Gastrocnemius medialis (tissue), 4 donors: ENCODE measurements at regions not wholly inside any gene's neighbourhood (a gene's known extent, or its start where the extent isn't known, plus 50 kb on each side); places are given as distances from the start of the nearest gene placed in this dataset.

Experiments used
- POLR2A ChIP-seq, 2 donors: fragments of 450-650 bp; IDR thresholded peaks; one replicate each; pipeline ENCODE4 v1.6.1; 2017; ENCODE audit warnings: antibody characterized with exemption in 2 of 2, mild to moderate bottlenecking in 2 of 2, moderate library complexity in 2 of 2
- TF ChIP-seq, protein P1 (sequence below), 5 experiments: fragments of 450-650 bp in 3 of 5; fragments of 200-600 bp in 2 of 5; sonication (generic) in 2 of 5; IDR thresholded peaks in 4 of 5; conservative IDR thresholded peaks in 1 of 5; 1 replicate in 4 of 5; 2 replicates in 1 of 5; pipeline ENCODE4 v1.5.1; 2016 to 2019; ENCODE audit warnings: antibody characterized with exemption in 5 of 5, mild to moderate bottlenecking in 3 of 5, moderate library complexity in 3 of 5

DNA sequence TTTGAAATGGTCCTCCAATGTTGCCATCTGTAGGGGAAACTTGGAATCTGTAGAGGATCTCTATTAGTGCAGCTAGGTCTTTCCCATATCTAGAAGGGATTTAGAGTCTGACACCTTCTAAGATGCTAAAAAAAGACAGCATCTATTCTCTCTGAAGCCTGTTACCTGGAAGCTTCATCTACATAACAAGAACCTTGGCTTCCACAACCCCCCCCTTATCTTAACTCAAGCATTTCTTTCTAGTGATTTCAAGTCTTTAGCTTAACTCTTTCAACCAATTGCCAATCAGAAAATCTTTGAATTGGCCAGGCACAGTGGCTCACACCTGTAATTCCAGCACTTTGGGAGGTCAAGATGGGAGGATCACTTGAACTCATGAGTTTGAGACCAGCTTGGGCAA is 543.3 kb downstream of the TRHDE start:
- TF ChIP-seq POLR2A (IDR thresholded peaks at IDR 0.05), result no peak
- TF ChIP-seq, protein P1, sequence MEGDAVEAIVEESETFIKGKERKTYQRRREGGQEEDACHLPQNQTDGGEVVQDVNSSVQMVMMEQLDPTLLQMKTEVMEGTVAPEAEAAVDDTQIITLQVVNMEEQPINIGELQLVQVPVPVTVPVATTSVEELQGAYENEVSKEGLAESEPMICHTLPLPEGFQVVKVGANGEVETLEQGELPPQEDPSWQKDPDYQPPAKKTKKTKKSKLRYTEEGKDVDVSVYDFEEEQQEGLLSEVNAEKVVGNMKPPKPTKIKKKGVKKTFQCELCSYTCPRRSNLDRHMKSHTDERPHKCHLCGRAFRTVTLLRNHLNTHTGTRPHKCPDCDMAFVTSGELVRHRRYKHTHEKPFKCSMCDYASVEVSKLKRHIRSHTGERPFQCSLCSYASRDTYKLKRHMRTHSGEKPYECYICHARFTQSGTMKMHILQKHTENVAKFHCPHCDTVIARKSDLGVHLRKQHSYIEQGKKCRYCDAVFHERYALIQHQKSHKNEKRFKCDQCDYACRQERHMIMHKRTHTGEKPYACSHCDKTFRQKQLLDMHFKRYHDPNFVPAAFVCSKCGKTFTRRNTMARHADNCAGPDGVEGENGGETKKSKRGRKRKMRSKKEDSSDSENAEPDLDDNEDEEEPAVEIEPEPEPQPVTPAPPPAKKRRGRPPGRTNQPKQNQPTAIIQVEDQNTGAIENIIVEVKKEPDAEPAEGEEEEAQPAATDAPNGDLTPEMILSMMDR (IDR thresholded peaks at IDR 0.05 in 4 of 5, conservative IDR thresholded peaks at IDR 0.05 in 1 of 5), result no peak
